Ishikawa (cell line): ENCODE measurements at regions not wholly inside any gene's neighbourhood (a gene's known extent, or its start where the extent isn't known, plus 50 kb on each side); places are given as distances from the start of the nearest gene placed in this dataset.

Source experiments
- CEBPB ChIP-seq: IDR thresholded peaks from 2 replicates; pipeline ENCODE4 v1.6.1; 2012
- CREB1 ChIP-seq: IDR thresholded peaks from 2 replicates; pipeline ENCODE4 v1.6.1; 2012; ENCODE audit warnings: low read depth
- EGR1 ChIP-seq: IDR thresholded peaks from 2 replicates; pipeline ENCODE4 v1.6.1; 2012
- EP300 ChIP-seq: IDR thresholded peaks from 2 replicates; pipeline ENCODE4 v1.6.1; 2012; ENCODE audit warnings: borderline replicate concordance
- FOXM1 ChIP-seq: IDR thresholded peaks from 2 replicates; pipeline ENCODE4 v1.6.1; 2012; ENCODE audit warnings: low read depth, borderline replicate concordance
- NFIC ChIP-seq: IDR thresholded peaks from 2 replicates; pipeline ENCODE4 v1.6.1; 2012
- RAD21 ChIP-seq: IDR thresholded peaks from 2 replicates; pipeline ENCODE4 v1.6.1; 2012; ENCODE audit warnings: low read depth
- TAF1 ChIP-seq: IDR thresholded peaks from 2 replicates; pipeline ENCODE4 v1.6.1; 2012; ENCODE audit warnings: low read depth, mild to moderate bottlenecking
- TCF12 ChIP-seq: IDR thresholded peaks from 2 replicates; pipeline ENCODE4 v1.6.1; 2012; ENCODE audit warnings: low read depth
- TEAD4 ChIP-seq: IDR thresholded peaks from 2 replicates; pipeline ENCODE4 v1.6.1; 2012
- YY1 ChIP-seq: IDR thresholded peaks from 2 replicates; pipeline ENCODE4 v1.6.1; 2012; ENCODE audit warnings: low read depth
- ZBTB7A ChIP-seq: IDR thresholded peaks from 2 replicates; pipeline ENCODE4 v1.6.1; 2012; ENCODE audit warnings: low read depth
- TF ChIP-seq, protein P1 (sequence below): IDR thresholded peaks from 2 replicates; pipeline ENCODE4 v1.6.1; 2012
- TF ChIP-seq, protein P2 (sequence below): IDR thresholded peaks from 2 replicates; pipeline ENCODE4 v1.6.1; 2012
- TF ChIP-seq, protein P3 (sequence below): IDR thresholded peaks from 2 replicates; pipeline ENCODE4 v1.6.1; 2012; ENCODE audit warnings: low read depth, mild to moderate bottlenecking

DNA sequence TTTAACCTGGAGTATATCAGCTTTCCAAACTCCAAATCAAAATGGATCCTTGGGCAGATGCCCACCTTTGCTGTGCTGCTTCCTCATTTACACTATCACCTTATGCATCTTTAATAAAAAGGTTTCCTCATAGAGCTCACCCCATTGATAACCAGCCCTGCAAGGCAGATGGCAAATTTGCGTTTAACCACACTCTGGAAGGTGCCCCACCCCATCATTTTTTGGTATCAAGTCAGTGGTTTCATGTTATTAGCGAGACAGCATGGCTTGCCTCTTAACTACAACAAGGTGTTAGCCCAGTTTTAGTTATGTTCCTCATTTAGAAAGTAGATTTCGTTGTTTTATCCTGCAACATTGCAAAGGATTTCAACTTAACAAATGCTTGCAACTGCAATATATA, 214.0 kb upstream of the WDFY3 start:
- TF ChIP-seq NFIC (no peak), CREB1 (no peak), TEAD4 (no peak), TAF1 (no peak), EP300 (no peak), ZBTB7A (no peak), EGR1 (no peak), TCF12 (no peak), FOXM1 (no peak), CEBPB (no peak), RAD21 (no peak), YY1 (no peak)
- TF ChIP-seq, protein P1, sequence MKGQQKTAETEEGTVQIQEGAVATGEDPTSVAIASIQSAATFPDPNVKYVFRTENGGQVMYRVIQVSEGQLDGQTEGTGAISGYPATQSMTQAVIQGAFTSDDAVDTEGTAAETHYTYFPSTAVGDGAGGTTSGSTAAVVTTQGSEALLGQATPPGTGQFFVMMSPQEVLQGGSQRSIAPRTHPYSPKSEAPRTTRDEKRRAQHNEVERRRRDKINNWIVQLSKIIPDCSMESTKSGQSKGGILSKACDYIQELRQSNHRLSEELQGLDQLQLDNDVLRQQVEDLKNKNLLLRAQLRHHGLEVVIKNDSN, result no peak

DNA sequence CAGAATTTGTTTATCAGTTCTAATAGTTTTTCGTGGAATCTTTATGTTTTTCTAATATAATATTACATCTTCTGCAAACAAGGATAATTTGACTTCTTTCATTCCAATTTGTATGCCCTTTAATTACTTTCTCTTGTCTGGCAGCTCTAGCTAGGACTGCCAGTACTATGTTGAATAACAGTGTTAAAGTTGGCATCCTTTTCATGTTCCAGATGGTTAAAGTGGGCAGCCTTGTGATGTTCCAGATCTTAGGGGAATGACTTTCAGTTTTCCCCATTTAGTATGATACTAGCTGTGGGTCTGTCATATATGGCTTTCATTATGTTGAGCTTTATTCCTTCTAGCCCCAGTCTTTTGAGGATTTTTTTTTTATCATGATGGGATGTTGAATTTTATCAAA, 220.6 kb upstream of the WDFY3 start:
- TF ChIP-seq, protein P2, sequence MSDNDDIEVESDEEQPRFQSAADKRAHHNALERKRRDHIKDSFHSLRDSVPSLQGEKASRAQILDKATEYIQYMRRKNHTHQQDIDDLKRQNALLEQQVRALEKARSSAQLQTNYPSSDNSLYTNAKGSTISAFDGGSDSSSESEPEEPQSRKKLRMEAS, result no peak
- TF ChIP-seq CEBPB, result no peak
- TF ChIP-seq, protein P3, sequence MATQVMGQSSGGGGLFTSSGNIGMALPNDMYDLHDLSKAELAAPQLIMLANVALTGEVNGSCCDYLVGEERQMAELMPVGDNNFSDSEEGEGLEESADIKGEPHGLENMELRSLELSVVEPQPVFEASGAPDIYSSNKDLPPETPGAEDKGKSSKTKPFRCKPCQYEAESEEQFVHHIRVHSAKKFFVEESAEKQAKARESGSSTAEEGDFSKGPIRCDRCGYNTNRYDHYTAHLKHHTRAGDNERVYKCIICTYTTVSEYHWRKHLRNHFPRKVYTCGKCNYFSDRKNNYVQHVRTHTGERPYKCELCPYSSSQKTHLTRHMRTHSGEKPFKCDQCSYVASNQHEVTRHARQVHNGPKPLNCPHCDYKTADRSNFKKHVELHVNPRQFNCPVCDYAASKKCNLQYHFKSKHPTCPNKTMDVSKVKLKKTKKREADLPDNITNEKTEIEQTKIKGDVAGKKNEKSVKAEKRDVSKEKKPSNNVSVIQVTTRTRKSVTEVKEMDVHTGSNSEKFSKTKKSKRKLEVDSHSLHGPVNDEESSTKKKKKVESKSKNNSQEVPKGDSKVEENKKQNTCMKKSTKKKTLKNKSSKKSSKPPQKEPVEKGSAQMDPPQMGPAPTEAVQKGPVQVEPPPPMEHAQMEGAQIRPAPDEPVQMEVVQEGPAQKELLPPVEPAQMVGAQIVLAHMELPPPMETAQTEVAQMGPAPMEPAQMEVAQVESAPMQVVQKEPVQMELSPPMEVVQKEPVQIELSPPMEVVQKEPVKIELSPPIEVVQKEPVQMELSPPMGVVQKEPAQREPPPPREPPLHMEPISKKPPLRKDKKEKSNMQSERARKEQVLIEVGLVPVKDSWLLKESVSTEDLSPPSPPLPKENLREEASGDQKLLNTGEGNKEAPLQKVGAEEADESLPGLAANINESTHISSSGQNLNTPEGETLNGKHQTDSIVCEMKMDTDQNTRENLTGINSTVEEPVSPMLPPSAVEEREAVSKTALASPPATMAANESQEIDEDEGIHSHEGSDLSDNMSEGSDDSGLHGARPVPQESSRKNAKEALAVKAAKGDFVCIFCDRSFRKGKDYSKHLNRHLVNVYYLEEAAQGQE, result no peak
- TF ChIP-seq, protein P1, result no peak

DNA sequence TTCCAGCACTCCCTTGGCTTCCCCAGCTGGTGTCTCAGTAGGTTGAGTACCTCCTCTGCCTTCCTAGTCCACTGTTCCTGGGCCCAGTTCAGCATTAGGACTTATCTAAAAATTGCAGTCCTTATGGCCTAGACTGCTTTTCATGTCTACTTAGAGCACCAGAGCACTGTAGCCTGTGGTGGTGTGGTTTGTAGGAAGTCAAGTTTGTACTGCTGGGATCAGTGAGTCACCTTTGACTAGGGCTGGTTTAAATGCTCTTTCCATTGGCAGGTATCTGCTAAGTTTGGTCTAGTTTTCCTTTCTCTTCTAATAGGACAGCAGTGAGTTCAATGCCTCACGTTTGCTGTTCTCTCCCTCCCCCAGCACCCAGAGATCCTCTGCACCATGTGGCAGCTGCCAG, 233.6 kb upstream of the WDFY3 start:
- TF ChIP-seq TAF1, result no peak
- TF ChIP-seq NFIC, result no peak
- TF ChIP-seq, protein P3, result no peak
- no peak for TF ChIP-seq CEBPB
- TF ChIP-seq, protein P1, result no peak
- TF ChIP-seq TCF12, result no peak
- no peak for TF ChIP-seq RAD21
- TF ChIP-seq, protein P2, result no peak
- no peak for TF ChIP-seq YY1
- no peak for TF ChIP-seq ZBTB7A
- no peak for TF ChIP-seq EGR1
- no peak for TF ChIP-seq EP300
- TF ChIP-seq FOXM1, result no peak
- TF ChIP-seq CREB1, result no peak
- TF ChIP-seq TEAD4, result no peak

DNA sequence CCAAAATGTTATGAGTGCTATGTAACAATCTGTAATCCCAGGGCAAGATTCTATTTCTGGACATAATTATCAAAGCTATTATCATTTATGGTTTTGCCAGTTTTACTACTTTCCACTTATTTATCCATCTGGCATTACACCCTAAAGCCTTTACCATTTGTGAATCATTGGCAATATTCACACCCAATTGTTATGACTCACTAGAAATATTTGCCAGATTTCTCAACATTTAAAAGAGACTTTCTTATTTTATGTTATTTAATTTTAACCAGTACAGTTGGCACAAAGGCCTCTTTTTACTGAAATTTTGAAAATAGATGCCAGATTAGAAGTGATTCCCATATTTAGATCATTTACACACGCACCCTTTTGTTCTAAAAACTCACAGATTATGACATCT, 242.7 kb upstream of the WDFY3 start:
- TF ChIP-seq ZBTB7A, result no peak
- TF ChIP-seq, protein P2, result no peak
- no peak for TF ChIP-seq EGR1
- TF ChIP-seq NFIC, result no peak
- TF ChIP-seq FOXM1, result no peak
- TF ChIP-seq TEAD4, result no peak
- no peak for TF ChIP-seq EP300
- TF ChIP-seq CEBPB, result no peak
- TF ChIP-seq, protein P3, result no peak
- TF ChIP-seq RAD21, result no peak
- no peak for TF ChIP-seq TCF12
- TF ChIP-seq TAF1, result no peak
- TF ChIP-seq, protein P1, result no peak
- no peak for TF ChIP-seq YY1
- no peak for TF ChIP-seq CREB1
